ENCODE measurements at regions not wholly inside any gene's neighbourhood (a gene's known extent, or its start where the extent isn't known, plus 50 kb on each side); places are given as distances from the start of the nearest gene placed in this dataset.

DNA sequence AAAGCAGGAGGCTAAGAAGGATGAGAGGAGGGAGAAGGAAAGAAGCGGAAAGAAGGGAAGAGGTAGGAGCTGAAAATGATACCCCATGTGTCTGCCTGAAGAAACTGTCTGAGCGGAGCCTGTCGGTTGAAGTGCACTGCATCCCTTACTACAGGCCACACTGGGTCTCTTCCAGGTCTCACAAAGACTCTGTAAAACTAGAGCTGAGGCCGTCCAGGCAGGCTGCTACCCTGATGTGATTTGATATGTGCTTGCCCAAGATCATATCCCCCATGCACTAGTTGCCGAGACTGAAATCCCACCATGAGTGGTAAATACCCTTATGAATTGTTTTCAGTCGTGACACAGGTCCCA is 134.4 kb downstream of the MAIP1 start:
- Histone ChIP-seq H3K9me2 (replicated peaks; ENCODE audit: low read length) (no peaks in the 10 kb centered on the region), H4K20me1 (ENCODE audit: low read length) (no peaks in the 10 kb centered on the region), H3K79me2 (ENCODE audit: low read length) (no peaks in the 10 kb centered on the region), H3K36me3 (ENCODE audit: low read depth, low read length) (no peaks in the 10 kb centered on the region), H3K27me3 (ENCODE audit: low read length) (no peaks in the 10 kb centered on the region), H3K9me3 (ENCODE audit: low read length) (no peaks in the 10 kb centered on the region), H3K4me3 (ENCODE audit: low read length) (no peak overlapping the region), H3K4me1 (ENCODE audit: insufficient read depth, low read length) (peaks cover 11% of the 10 kb centered on the region; the same call in 1 of the 2 replicates), H3K27ac (ENCODE audit: low read length) (no peak overlapping the region), H3K9ac (ENCODE audit: low read length) (no peak overlapping the region), H3K4me2 (ENCODE audit: low read length) (no peak overlapping the region), H2AFZ (ENCODE audit: low read length) (no peak overlapping the region), H3F3A (ENCODE audit: low read length, unreplicated experiment) (no peaks in the 10 kb centered on the region)
- ChIA-PET POLR2A (ENCODE audit: unreplicated experiment) (no interaction called here), CTCF (no interaction called here)
- BruUV-seq (replicated peaks): no TSS peak
- DNase-seq (no peak), ATAC-seq (no peak)
- TF ChIP-seq EZH2 (IDR thresholded peaks at IDR 0.05; ENCODE audit: low read length, unreplicated experiment) (no peak), EZH2phosphoT487 (IDR thresholded peaks at IDR 0.05; ENCODE audit: borderline replicate concordance, low read length) (no peak)
- TF ChIP-seq, protein P1, sequence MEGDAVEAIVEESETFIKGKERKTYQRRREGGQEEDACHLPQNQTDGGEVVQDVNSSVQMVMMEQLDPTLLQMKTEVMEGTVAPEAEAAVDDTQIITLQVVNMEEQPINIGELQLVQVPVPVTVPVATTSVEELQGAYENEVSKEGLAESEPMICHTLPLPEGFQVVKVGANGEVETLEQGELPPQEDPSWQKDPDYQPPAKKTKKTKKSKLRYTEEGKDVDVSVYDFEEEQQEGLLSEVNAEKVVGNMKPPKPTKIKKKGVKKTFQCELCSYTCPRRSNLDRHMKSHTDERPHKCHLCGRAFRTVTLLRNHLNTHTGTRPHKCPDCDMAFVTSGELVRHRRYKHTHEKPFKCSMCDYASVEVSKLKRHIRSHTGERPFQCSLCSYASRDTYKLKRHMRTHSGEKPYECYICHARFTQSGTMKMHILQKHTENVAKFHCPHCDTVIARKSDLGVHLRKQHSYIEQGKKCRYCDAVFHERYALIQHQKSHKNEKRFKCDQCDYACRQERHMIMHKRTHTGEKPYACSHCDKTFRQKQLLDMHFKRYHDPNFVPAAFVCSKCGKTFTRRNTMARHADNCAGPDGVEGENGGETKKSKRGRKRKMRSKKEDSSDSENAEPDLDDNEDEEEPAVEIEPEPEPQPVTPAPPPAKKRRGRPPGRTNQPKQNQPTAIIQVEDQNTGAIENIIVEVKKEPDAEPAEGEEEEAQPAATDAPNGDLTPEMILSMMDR (conservative IDR thresholded peaks at IDR 0.05; ENCODE audit: low read depth, low read length): no peak
- intact Hi-C loops (cut with micrococcal nuclease): no loop called here

DNA sequence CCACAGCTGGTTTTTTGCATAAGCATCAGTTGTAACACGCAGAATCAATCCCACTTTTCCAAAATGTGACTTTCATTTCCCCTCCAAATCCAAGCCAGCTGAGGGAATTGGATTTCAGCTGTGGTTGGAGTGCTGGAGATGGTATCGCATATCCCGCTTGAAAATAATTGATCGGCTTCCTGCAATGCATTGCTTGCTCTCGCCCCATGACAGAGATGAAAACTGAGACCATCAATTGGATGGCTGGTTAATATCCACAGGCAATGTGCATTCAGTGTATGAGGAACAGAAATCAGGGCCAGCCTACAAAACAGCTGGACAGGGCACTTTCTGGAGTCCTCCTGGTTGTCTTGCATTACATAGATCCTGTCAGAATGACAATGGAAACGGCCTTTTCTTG is 135.3 kb downstream of the MAIP1 start:
- H3K79me2 ChIP-seq (ENCODE audit: low read length): no peaks in the 10 kb centered on the region
- H3K4me3 ChIP-seq (ENCODE audit: low read length): no peak overlapping the region
- POLR2A ChIA-PET (ENCODE audit: unreplicated experiment): no interaction called here
- H4K20me1 ChIP-seq (ENCODE audit: low read length): no peaks in the 10 kb centered on the region
- BruUV-seq (replicated peaks): no TSS peak
- H3K9me2 ChIP-seq (replicated peaks; ENCODE audit: low read length): no peaks in the 10 kb centered on the region
- H3K9ac ChIP-seq (ENCODE audit: low read length): no peak overlapping the region
- intact Hi-C loops (cut with micrococcal nuclease): no loop called here
- no peaks in the 10 kb centered on the region for H3F3A ChIP-seq (ENCODE audit: low read length, unreplicated experiment)
- CTCF ChIA-PET: no interaction called here
- no peak overlapping the region for H2AFZ ChIP-seq (ENCODE audit: low read length)
- ATAC-seq (no peak), DNase-seq (no peak)
- no peak for TF ChIP-seq EZH2 (IDR thresholded peaks at IDR 0.05; ENCODE audit: low read length, unreplicated experiment)
- no peak overlapping the region for H3K27ac ChIP-seq (ENCODE audit: low read length)
- no peak overlapping the region for H3K4me2 ChIP-seq (ENCODE audit: low read length)
- H3K36me3 ChIP-seq (ENCODE audit: low read depth, low read length): no peaks in the 10 kb centered on the region
- H3K4me1 ChIP-seq (ENCODE audit: insufficient read depth, low read length): peaks cover 11% of the 10 kb centered on the region; the same call in 1 of the 2 replicates
- H3K27me3 ChIP-seq (ENCODE audit: low read length): no peaks in the 10 kb centered on the region
- no peaks in the 10 kb centered on the region for H3K9me3 ChIP-seq (ENCODE audit: low read length)

DNA sequence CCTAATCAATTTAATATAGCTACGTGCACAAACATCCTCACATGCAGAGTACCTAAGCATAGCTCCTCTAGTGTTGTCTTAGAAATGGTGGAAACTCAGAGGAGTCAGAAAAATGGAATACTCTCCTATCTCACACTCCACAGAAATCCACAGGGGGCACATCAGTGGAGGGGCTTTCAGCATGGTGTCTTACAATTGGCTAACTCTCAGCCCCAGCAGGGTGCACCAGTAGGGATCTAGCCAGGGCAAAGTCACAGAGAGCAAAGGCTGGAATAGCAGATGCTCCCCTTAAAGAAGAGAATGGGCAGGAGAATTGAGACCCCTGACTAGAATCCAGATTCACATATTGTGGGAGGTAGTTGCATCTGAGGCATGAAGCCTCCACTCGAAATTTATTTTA is 135.7 kb downstream of the MAIP1 start:
- ChIA-PET CTCF (no interaction called here), POLR2A (ENCODE audit: unreplicated experiment) (no interaction called here)
- DNase-seq: no peak
- no peak overlapping the region for H3K27ac ChIP-seq (ENCODE audit: low read length)
- H3K9ac ChIP-seq (ENCODE audit: low read length): no peak overlapping the region
- H3K4me2 ChIP-seq (ENCODE audit: low read length): no peak overlapping the region
- H3K9me3 ChIP-seq (ENCODE audit: low read length): no peaks in the 10 kb centered on the region
- H3K4me3 ChIP-seq (ENCODE audit: low read length): no peak overlapping the region
- H3F3A ChIP-seq (ENCODE audit: low read length, unreplicated experiment): no peaks in the 10 kb centered on the region
- no peaks in the 10 kb centered on the region for H4K20me1 ChIP-seq (ENCODE audit: low read length)
- ATAC-seq: no peak
- no peaks in the 10 kb centered on the region for H3K9me2 ChIP-seq (replicated peaks; ENCODE audit: low read length)
- no peaks in the 10 kb centered on the region for H3K27me3 ChIP-seq (ENCODE audit: low read length)
- peaks cover 11% of the 10 kb centered on the region; the same call in 1 of the 2 replicates for H3K4me1 ChIP-seq (ENCODE audit: insufficient read depth, low read length)
- no peaks in the 10 kb centered on the region for H3K79me2 ChIP-seq (ENCODE audit: low read length)
- H2AFZ ChIP-seq (ENCODE audit: low read length): no peak overlapping the region
- intact Hi-C loops (cut with micrococcal nuclease): no loop called here
- TF ChIP-seq EZH2phosphoT487 (IDR thresholded peaks at IDR 0.05; ENCODE audit: borderline replicate concordance, low read length): no peak
- no peak for TF ChIP-seq EZH2 (IDR thresholded peaks at IDR 0.05; ENCODE audit: low read length, unreplicated experiment)
- TF ChIP-seq, protein P1 (conservative IDR thresholded peaks at IDR 0.05; ENCODE audit: low read depth, low read length): no peak
- BruUV-seq (replicated peaks): no TSS peak
- no peaks in the 10 kb centered on the region for H3K36me3 ChIP-seq (ENCODE audit: low read depth, low read length)
